ENCODE measurements at regions not wholly inside any gene's neighbourhood (a gene's known extent, or its start where the extent isn't known, plus 50 kb on each side); places are given as distances from the start of the nearest gene placed in this dataset.
A peak's percentile ranks its signal among the peaks of the same experiment; 100 is the strongest.

GRCh38 chr7:131096267-131096927 lies 231.3 kb upstream of the MKLN1 start:
- DNase-seq (ENCODE audit: low spot score) = no peak

DNA sequence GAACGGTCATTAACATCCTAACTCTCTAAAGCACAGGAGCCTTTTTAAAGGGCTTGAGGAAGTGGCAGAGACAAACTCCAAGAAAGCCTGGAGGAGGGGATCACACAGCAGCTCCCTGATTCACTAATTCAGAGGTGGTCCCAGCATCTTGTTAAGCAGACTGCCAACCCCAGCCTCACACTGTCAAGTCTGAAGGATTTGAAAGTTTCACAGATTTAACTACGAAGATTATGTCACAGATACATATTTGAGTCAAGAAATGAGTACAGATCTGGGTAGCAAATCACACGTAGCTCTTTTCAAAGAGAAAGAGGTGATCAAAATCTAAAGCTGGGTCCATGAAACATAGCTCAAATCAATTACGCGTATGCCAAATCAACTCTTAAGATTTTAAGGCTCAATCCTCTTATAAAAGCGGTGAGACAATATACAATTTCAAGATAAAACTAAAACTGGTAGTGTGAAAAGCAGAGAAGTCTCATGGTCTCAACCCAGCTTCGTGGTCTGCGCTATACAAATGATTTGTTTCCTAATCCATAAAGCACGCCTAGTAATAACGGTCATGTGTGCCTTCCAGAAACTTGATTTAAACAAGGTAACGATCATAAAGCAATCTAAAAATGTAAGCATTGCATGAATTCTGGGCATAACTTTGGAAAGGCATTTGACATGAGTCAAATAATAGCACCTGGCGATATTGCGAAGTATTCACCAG lies 229.9 kb upstream of the MKLN1 start:
- no peak for DNase-seq (ENCODE audit: low spot score)
- ATAC-seq = no peak

More at GRCh38 chr7:131096267-131096927, 231.3 kb upstream of the MKLN1 start:
- peak; percentile 29 for ATAC-seq

GRCh38 chr7:131098527-131098926 lies 229.1 kb upstream of the MKLN1 start:
- DNase-seq (ENCODE audit: low spot score) (no peak), ATAC-seq (no peak)

GRCh38 chr7:131100357-131101054 lies 227.2 kb upstream of the MKLN1 start:
- ATAC-seq = no peak
- no peak for DNase-seq (ENCODE audit: low spot score)

DNA sequence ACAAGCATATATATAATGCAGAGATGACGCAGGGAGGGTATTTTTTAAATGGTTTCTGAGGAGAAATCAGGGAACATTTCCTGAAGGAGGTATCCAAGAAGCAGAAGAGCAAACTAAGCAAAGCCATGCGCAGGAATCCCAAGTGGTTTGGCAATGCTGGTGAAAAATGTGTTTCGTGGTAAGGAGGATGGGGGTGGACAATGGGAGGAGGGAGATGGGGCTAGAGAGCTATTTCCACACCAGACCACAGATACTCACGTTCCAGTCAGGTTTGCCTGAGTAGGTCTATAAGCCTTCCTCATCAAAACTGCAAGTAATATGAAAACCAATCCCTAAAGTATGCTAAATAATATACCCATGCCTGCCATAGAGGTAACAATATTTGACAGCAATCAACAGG lies 223.7 kb upstream of the MKLN1 start:
- ATAC-seq (no peak), DNase-seq (ENCODE audit: low spot score) (no peak)

DNA sequence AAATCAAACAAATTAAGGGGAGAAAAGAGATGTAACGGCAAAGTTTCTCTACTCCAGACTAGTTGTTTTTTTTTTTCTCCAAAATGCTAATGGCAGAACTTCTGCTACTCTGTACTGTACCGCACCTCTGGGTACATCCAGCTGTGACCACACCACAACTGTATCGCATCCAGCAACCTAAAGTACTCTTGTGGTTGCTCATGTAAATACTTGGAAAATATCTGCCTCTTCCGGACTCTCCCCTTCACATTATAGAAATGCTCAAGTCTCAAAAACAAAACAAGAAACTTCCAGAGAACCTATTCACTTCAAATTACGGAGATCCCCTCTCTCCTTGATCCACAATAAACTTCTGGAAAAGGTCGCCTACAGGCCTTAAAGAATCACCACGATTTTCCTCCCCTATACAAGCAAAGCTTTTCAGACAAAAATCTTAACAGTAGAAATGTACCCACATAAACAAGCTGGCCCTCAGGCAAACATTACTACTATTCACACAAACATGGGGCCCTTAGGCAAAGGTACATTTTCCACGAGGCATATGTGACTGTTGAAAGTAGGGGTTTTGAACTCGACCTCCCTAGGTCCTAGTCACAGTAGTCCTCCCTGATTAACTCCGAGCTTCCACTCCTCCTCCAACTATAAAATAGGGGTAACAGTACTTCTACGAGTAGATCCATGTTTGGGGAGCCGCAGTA lies 222.9 kb upstream of the MKLN1 start:
- DNase-seq (ENCODE audit: low spot score) = no peak
- no peak for ATAC-seq

- ATAC-seq (peak; percentile 1), DNase-seq (ENCODE audit: low spot score) (no peak)
Measured at GRCh38 chr7:131105294-131105798, 222.3 kb upstream of the MKLN1 start.

- ATAC-seq = peak; percentile 78
- peak; percentile 88 for DNase-seq (ENCODE audit: low spot score)
Measured at GRCh38 chr7:131105799-131106680, 221.6 kb upstream of the MKLN1 start.

- ATAC-seq (peak; percentile 32), DNase-seq (ENCODE audit: low spot score) (peak; percentile 65)
Measured at GRCh38 chr7:131106681-131107336, 220.9 kb upstream of the MKLN1 start.

- peak; percentile 34 for ATAC-seq
- peak; percentile 74 for DNase-seq (ENCODE audit: low spot score)
Measured at GRCh38 chr7:131107337-131108211, 220.1 kb upstream of the MKLN1 start.

- ATAC-seq (no peak), DNase-seq (ENCODE audit: low spot score) (no peak)
Measured at GRCh38 chr7:131108212-131108940, 219.3 kb upstream of the MKLN1 start.

- ATAC-seq = no peak
- no peak for DNase-seq (ENCODE audit: low spot score)
Measured at GRCh38 chr7:131109011-131109758, 218.5 kb upstream of the MKLN1 start.

GRCh38 chr7:131109759-131110296 lies 217.8 kb upstream of the MKLN1 start:
- DNase-seq (ENCODE audit: low spot score) (peak; percentile 73), ATAC-seq (peak; percentile 32)

DNA sequence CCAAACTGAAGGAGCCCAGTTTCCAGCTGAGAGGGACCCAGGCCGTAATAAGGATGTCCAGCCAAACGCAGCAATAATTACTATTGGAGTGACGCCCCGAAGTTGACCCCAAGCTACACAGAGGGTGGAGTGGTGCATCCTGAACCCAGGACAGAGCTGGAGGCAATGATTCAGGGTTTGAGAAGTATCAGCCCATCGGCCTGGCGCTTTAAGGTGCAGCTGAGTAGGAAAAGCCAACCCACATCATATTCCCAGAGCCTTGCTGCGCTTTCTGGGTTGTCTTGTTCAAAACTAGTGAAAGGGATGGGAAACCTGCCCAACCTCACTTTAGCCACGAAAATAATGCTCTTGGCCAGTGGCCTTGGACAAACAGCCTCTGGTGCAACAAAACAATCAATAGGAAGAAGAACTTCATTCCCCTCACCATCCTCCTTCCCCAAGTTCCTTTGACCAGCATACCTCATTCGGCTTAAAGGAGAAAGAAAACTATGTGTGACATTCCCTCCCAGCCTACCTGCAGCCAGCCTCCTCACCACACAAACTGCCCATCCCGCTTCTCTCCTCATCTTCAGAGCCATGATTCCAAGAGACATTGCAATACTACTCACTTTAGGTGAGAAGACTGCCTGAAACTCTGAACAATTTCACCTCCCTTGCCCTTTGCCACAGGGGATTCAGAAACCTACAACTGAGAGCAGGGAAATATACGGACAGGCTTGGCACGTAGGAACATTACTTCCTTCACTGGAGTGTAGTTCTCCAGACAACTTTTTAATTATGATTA lies 217.2 kb upstream of the MKLN1 start:
- ATAC-seq (no peak), DNase-seq (ENCODE audit: low spot score) (peak; percentile 52)

DNA sequence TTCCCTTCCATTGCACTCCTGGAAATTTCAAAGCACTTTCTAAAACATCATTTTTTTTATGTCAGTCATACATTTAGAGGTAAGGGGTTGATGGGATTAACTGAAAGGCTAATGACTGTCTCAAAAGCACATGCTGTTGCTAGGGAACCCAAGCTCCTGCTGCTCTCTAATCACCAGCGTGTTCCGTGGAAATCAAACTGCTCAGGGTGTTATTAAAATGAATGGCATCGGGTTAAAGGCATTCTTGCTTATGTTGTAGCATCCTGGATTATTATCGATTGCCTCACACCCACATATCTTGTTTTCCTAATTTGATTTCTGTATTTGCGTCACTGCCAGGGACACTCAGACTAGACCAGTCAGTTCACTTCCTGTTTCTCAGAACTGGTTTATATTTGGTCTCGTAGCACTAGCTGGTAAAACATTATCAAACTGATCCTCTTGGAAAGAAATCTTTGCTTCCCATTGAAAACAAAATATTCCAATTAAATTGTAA lies 216.5 kb upstream of the MKLN1 start:
- ATAC-seq (peak; percentile 8), DNase-seq (ENCODE audit: low spot score) (no peak)

- ATAC-seq (no peak), DNase-seq (ENCODE audit: low spot score) (no peak)
Measured at GRCh38 chr7:131111792-131112191, 215.9 kb upstream of the MKLN1 start.

Measured in left lobe of liver (tissue), 2 donors.